ENCODE measurements at regions not wholly inside any gene's neighbourhood (a gene's known extent, or its start where the extent isn't known, plus 50 kb on each side); places are given as distances from the start of the nearest gene placed in this dataset.

DNA sequence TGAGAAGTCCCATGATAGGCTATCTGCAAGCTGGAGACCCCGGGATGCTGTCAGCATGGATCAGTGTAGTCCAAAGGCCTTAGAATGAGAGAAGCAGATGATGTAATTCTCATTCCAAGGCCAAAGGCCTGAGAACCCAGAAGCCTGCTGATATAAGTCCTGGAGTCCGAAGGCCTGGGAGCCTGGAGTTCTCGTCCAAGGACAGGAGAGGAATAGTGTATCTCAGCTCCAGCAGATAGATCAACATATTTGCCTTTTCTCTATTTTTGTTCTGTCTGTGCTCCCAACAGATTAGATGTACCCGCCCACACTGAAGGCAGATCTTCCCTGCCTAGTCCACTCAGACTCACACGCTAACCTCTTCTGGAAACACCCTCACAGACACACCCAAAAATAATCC lies 454.9 kb upstream of the CHAC2 start:
- no peak overlapping the region for H3K27ac ChIP-seq
- no peaks in the 10 kb centered on the region for H3K4me1 ChIP-seq (ENCODE audit: insufficient read depth)
- no peak overlapping the region for H2AFZ ChIP-seq
- DNase-seq = peak; percentile 2
- no peak overlapping the region for H3K4me2 ChIP-seq (ENCODE audit: unreplicated experiment)
- no peaks in the 10 kb centered on the region for H4K20me1 ChIP-seq (ENCODE audit: insufficient read depth)
- H3K9me2 ChIP-seq (ENCODE audit: insufficient read depth) = no peaks in the 10 kb centered on the region
- H3K36me3 ChIP-seq (ENCODE audit: low read depth) = no peaks in the 10 kb centered on the region
- TF ChIP-seq EZH2phosphoT487 (IDR thresholded peaks at IDR 0.05; ENCODE audit: insufficient read depth, low read depth) = no peak
- TF ChIP-seq EZH2 (IDR thresholded peaks at IDR 0.05; ENCODE audit: insufficient read depth, poor library complexity, severe bottlenecking) = no peak
- 43 to 47% methylated on average over 5 of the region's 5 CpGs for WGBS, 2 experiments (ENCODE audit: low coverage in 1 of 2, low lambda C conversion rate in 2 of 2, missing lambda C conversion rate in 2 of 2)
- no peak overlapping the region for H3K4me3 ChIP-seq
- no peaks in the 10 kb centered on the region for H3F3A ChIP-seq (ENCODE audit: insufficient read depth)
- in situ Hi-C loops (cut with MboI) = no loop called here
- no peaks in the 10 kb centered on the region for H3K79me2 ChIP-seq (ENCODE audit: insufficient read depth)
- H3K9ac ChIP-seq = no peak overlapping the region
- no peaks in the 10 kb centered on the region for H3K9me3 ChIP-seq (ENCODE audit: low read depth)
- H3K27me3 ChIP-seq (replicated peaks; ENCODE audit: insufficient read depth) = no peaks in the 10 kb centered on the region

- H3K4me3 ChIP-seq = no peak overlapping the region
- in situ Hi-C loops (cut with MboI) = no loop called here
- no peak overlapping the region for H3K4me2 ChIP-seq (ENCODE audit: unreplicated experiment)
- no peaks in the 10 kb centered on the region for H3K27me3 ChIP-seq (replicated peaks; ENCODE audit: insufficient read depth)
- TF ChIP-seq EZH2 (IDR thresholded peaks at IDR 0.05; ENCODE audit: insufficient read depth, poor library complexity, severe bottlenecking) (no peak), EZH2phosphoT487 (IDR thresholded peaks at IDR 0.05; ENCODE audit: insufficient read depth, low read depth) (no peak)
- H3K9me2 ChIP-seq (ENCODE audit: insufficient read depth) = no peaks in the 10 kb centered on the region
- no peak for DNase-seq
- no peak overlapping the region for H3K27ac ChIP-seq
- 53 to 67% methylated on average over 4 of the region's 5 CpGs for WGBS, 2 experiments (ENCODE audit: low coverage in 1 of 2, low lambda C conversion rate in 2 of 2, missing lambda C conversion rate in 2 of 2)
- H2AFZ ChIP-seq = no peak overlapping the region
- no peaks in the 10 kb centered on the region for H3F3A ChIP-seq (ENCODE audit: insufficient read depth)
- no peaks in the 10 kb centered on the region for H3K36me3 ChIP-seq (ENCODE audit: low read depth)
- no peaks in the 10 kb centered on the region for H4K20me1 ChIP-seq (ENCODE audit: insufficient read depth)
- no peak overlapping the region for H3K9ac ChIP-seq
- no peaks in the 10 kb centered on the region for H3K79me2 ChIP-seq (ENCODE audit: insufficient read depth)
- no peaks in the 10 kb centered on the region for H3K4me1 ChIP-seq (ENCODE audit: insufficient read depth)
- H3K9me3 ChIP-seq (ENCODE audit: low read depth) = no peaks in the 10 kb centered on the region
Observed at GRCh38 chr2:53312181-53312580, 455.4 kb upstream of the CHAC2 start.

DNA sequence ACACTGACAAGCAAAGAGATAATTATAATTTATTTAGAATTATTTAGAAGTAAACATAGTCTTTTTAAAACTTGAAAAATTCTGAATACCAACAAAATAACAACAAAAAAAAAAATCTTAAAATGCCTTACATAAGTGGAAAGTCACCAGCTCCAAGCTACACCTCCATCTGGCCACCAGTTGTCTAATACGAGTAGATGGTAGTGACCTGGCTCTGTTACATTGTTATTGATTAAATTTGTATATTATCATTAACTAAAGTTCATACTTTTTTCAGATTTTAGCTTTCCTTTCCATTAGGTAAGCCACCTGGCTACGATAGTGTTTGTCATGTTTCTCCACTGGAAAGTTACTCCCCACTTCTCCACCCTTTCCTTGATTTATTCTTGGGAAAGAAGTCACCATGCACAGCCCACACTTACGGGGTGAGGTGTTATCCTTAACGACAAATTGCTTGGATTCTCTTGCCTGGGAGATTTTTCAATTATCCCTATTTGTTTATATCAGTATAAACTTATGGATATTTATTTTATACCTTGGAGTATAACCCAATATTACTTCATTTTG lies 464.5 kb upstream of the CHAC2 start:
- no peaks in the 10 kb centered on the region for H3K9me3 ChIP-seq (ENCODE audit: low read depth)
- no peak overlapping the region for H3K4me2 ChIP-seq (ENCODE audit: unreplicated experiment)
- H3K9ac ChIP-seq = no peak overlapping the region
- H4K20me1 ChIP-seq (ENCODE audit: insufficient read depth) = no peaks in the 10 kb centered on the region
- 49% methylated on average over 4 of the region's 4 CpGs for WGBS, 2 experiments (ENCODE audit: low coverage in 1 of 2, low lambda C conversion rate in 2 of 2, missing lambda C conversion rate in 2 of 2)
- H3K36me3 ChIP-seq (ENCODE audit: low read depth) = no peaks in the 10 kb centered on the region
- DNase-seq = no peak
- H3K27me3 ChIP-seq (replicated peaks; ENCODE audit: insufficient read depth) = no peaks in the 10 kb centered on the region
- no peaks in the 10 kb centered on the region for H3F3A ChIP-seq (ENCODE audit: insufficient read depth)
- H3K4me3 ChIP-seq = no peak overlapping the region
- no peak overlapping the region for H2AFZ ChIP-seq
- no peaks in the 10 kb centered on the region for H3K9me2 ChIP-seq (ENCODE audit: insufficient read depth)
- TF ChIP-seq EZH2phosphoT487 (IDR thresholded peaks at IDR 0.05; ENCODE audit: insufficient read depth, low read depth) (no peak), EZH2 (IDR thresholded peaks at IDR 0.05; ENCODE audit: insufficient read depth, poor library complexity, severe bottlenecking) (no peak)
- in situ Hi-C loops (cut with MboI) = no loop called here
- H3K79me2 ChIP-seq (ENCODE audit: insufficient read depth) = no peaks in the 10 kb centered on the region
- no peak overlapping the region for H3K27ac ChIP-seq
- H3K4me1 ChIP-seq (ENCODE audit: insufficient read depth) = no peaks in the 10 kb centered on the region

DNA sequence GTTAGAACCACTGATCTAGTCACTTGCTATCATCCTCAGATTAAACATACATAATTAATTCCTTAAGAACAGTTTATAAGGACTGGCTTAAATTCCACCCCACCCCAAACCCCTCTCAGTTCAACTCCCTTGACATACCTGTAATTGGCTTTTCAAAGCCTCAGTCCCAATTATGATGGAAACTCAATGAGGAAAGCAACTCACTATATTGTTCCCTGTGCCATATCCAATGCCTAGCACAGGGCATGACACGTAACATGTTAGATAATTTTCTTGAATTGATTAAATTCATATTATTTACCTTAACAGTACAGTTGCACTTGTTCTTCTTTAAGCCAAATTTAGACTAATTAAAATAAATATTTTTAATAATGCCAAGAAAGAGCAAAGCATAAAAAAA lies 465.1 kb upstream of the CHAC2 start:
- Histone ChIP-seq H3K4me2 (ENCODE audit: unreplicated experiment) (no peak overlapping the region), H3K9ac (no peak overlapping the region), H2AFZ (no peak overlapping the region), H3F3A (ENCODE audit: insufficient read depth) (no peaks in the 10 kb centered on the region), H3K4me1 (ENCODE audit: insufficient read depth) (no peaks in the 10 kb centered on the region), H3K9me2 (ENCODE audit: insufficient read depth) (no peaks in the 10 kb centered on the region), H3K79me2 (ENCODE audit: insufficient read depth) (no peaks in the 10 kb centered on the region), H3K9me3 (ENCODE audit: low read depth) (no peaks in the 10 kb centered on the region), H3K27me3 (replicated peaks; ENCODE audit: insufficient read depth) (no peaks in the 10 kb centered on the region), H3K4me3 (no peak overlapping the region), H4K20me1 (ENCODE audit: insufficient read depth) (no peaks in the 10 kb centered on the region), H3K27ac (no peak overlapping the region), H3K36me3 (ENCODE audit: low read depth) (no peaks in the 10 kb centered on the region)
- in situ Hi-C loops (cut with MboI) = no loop called here
- no peak for DNase-seq
- no peak for TF ChIP-seq EZH2 (IDR thresholded peaks at IDR 0.05; ENCODE audit: insufficient read depth, poor library complexity, severe bottlenecking)
- TF ChIP-seq EZH2phosphoT487 (IDR thresholded peaks at IDR 0.05; ENCODE audit: insufficient read depth, low read depth) = no peak
- WGBS, 2 experiments (ENCODE audit: low coverage in 1 of 2, low lambda C conversion rate in 2 of 2, missing lambda C conversion rate in 2 of 2) = 28 to 61% methylated on average over 1 of the region's 1 CpG

Measured in GM23248 (cell line).